ENCODE measurements at regions not wholly inside any gene's neighbourhood (a gene's known extent, or its start where the extent isn't known, plus 50 kb on each side); places are given as distances from the start of the nearest gene placed in this dataset.

- Histone ChIP-seq H3K27me3 (ENCODE audit: control insufficient read depth in 2 of 2, insufficient read depth in 2 of 2, low read length in 2 of 2) (no peaks in the 10 kb centered on the region), H3K4me3 (replicated peaks in 1 of 3; ENCODE audit: low read depth in 2 of 3, low read length in 3 of 3) (no peak overlapping the region), H3K9ac (ENCODE audit: insufficient read depth, low read length, poor library complexity, severe bottlenecking) (no peak overlapping the region), H3K27ac (ENCODE audit: low read depth in 1 of 2, low read length in 2 of 2) (no peak overlapping the region), H3K79me2 (ENCODE audit: insufficient read depth, low read length) (no peaks in the 10 kb centered on the region), H4K20me1 (ENCODE audit: insufficient read depth, low read length) (no peaks in the 10 kb centered on the region), H3K4me1 (ENCODE audit: control insufficient read depth in 1 of 2, insufficient read depth in 2 of 2, low read length in 2 of 2) (no peaks in the 10 kb centered on the region), H3K36me3 (replicated peaks in 1 of 2; ENCODE audit: control insufficient read depth in 1 of 2, insufficient read depth in 2 of 2, low read length in 2 of 2) (no peaks in the 10 kb centered on the region), H3K4me2 (replicated peaks; ENCODE audit: extremely low read depth, low read length, poor library complexity, severe bottlenecking) (no peak overlapping the region), H2AFZ (ENCODE audit: insufficient read depth, low read depth, low read length, poor library complexity, severe bottlenecking) (no peak overlapping the region), H3K9me3 (replicated peaks in 1 of 2; ENCODE audit: control insufficient read depth in 1 of 2, insufficient read depth in 1 of 2, low read length in 2 of 2) (no peaks in the 10 kb centered on the region)
- H3K36me3 Mint-ChIP-seq = no peaks in the 10 kb centered on the region
- no peak overlapping the region for H3K27ac Mint-ChIP-seq
- TF ChIP-seq CTCF (IDR thresholded peaks at IDR 0.05) = no peak
- intact Hi-C loops (cut with micrococcal nuclease) = no loop called here
- peaks cover 2 to 15% (median 11%) of the 10 kb centered on the region in 7 donors for H3K9me3 Mint-ChIP-seq
- H3K4me1 Mint-ChIP-seq = no peaks in the 10 kb centered on the region
- no peak for DNase-seq
- H3K27me3 Mint-ChIP-seq (ENCODE audit: low read depth in 3 of 3) = peaks cover 1 to 2% (median 2%) of the 10 kb centered on the region in 3 donors
- 0% methylated on average over 1 of the region's 2 CpGs for WGBS (ENCODE audit: insufficient coverage)
- no peak overlapping the region for H3K4me3 Mint-ChIP-seq
These were observed 123.0 kb upstream of the ASIC2 start for GRCh38 chr17:33416131-33416530.

GRCh38 chr17:33421933-33422332 lies 128.8 kb upstream of the ASIC2 start:
- H3K4me3 ChIP-seq (replicated peaks in 1 of 3; ENCODE audit: low read depth in 2 of 3, low read length in 3 of 3) = no peak overlapping the region
- no peak overlapping the region for H3K9ac ChIP-seq (ENCODE audit: insufficient read depth, low read length, poor library complexity, severe bottlenecking)
- intact Hi-C loops (cut with micrococcal nuclease) = no loop called here
- Mint-ChIP-seq H3K27ac (no peak overlapping the region), H3K4me3 (no peak overlapping the region), H3K9me3 (peaks cover under 1 to 7% (median 5%) of the 10 kb centered on the region in 7 donors), H3K36me3 (no peaks in the 10 kb centered on the region), H3K4me1 (peaks cover 6% of the 10 kb centered on the region), H3K27me3 (ENCODE audit: low read depth in 3 of 3) (peaks cover 0 to 3% (median 2%) of the 10 kb centered on the region in 3 donors)
- H3K27me3 ChIP-seq (ENCODE audit: control insufficient read depth in 2 of 2, insufficient read depth in 2 of 2, low read length in 2 of 2) = no peaks in the 10 kb centered on the region
- no peaks in the 10 kb centered on the region for H3K79me2 ChIP-seq (ENCODE audit: insufficient read depth, low read length)
- H3K9me3 ChIP-seq (replicated peaks in 1 of 2; ENCODE audit: control insufficient read depth in 1 of 2, insufficient read depth in 1 of 2, low read length in 2 of 2) = no peaks in the 10 kb centered on the region
- no peak overlapping the region for H3K27ac ChIP-seq (ENCODE audit: low read depth in 1 of 2, low read length in 2 of 2)
- no peak overlapping the region for H2AFZ ChIP-seq (ENCODE audit: insufficient read depth, low read depth, low read length, poor library complexity, severe bottlenecking)
- no peak for DNase-seq
- no peaks in the 10 kb centered on the region for H3K4me1 ChIP-seq (ENCODE audit: control insufficient read depth in 1 of 2, insufficient read depth in 2 of 2, low read length in 2 of 2)
- 88% methylated on average over 3 of the region's 3 CpGs for WGBS (ENCODE audit: insufficient coverage)
- H3K36me3 ChIP-seq (replicated peaks in 1 of 2; ENCODE audit: control insufficient read depth in 1 of 2, insufficient read depth in 2 of 2, low read length in 2 of 2) = no peaks in the 10 kb centered on the region
- H4K20me1 ChIP-seq (ENCODE audit: insufficient read depth, low read length) = no peaks in the 10 kb centered on the region
- TF ChIP-seq CTCF (IDR thresholded peaks at IDR 0.05) = no peak
- no peak overlapping the region for H3K4me2 ChIP-seq (replicated peaks; ENCODE audit: extremely low read depth, low read length, poor library complexity, severe bottlenecking)

Measured in CD14-positive monocyte (primary cell).